SK-N-MC (cell line): ENCODE measurements at regions not wholly inside any gene's neighbourhood (a gene's known extent, or its start where the extent isn't known, plus 50 kb on each side); places are given as distances from the start of the nearest gene placed in this dataset.

ENCODE experiments used
- EZH2 ChIP-seq: fragments of 200-600 bp; sonication (generic); IDR thresholded peaks from one replicate; pipeline ENCODE4 v1.6.1; 2017; ENCODE audit warnings: antibody characterized with exemption
- FOXP2 ChIP-seq: optimal IDR thresholded peaks from 2 replicates; pipeline ENCODE3; 2011; ENCODE audit warnings: mild to moderate bottlenecking, moderate library complexity; ENCODE audit not compliant: insufficient read depth; ENCODE audit errors: extremely low read length, control extremely low read depth
- POLR2AphosphoS5 ChIP-seq: IDR thresholded peaks from 2 replicates; pipeline ENCODE4 v1.6.1; 2012; ENCODE audit warnings: mild to moderate bottlenecking, low read depth, low read length, borderline replicate concordance

DNA sequence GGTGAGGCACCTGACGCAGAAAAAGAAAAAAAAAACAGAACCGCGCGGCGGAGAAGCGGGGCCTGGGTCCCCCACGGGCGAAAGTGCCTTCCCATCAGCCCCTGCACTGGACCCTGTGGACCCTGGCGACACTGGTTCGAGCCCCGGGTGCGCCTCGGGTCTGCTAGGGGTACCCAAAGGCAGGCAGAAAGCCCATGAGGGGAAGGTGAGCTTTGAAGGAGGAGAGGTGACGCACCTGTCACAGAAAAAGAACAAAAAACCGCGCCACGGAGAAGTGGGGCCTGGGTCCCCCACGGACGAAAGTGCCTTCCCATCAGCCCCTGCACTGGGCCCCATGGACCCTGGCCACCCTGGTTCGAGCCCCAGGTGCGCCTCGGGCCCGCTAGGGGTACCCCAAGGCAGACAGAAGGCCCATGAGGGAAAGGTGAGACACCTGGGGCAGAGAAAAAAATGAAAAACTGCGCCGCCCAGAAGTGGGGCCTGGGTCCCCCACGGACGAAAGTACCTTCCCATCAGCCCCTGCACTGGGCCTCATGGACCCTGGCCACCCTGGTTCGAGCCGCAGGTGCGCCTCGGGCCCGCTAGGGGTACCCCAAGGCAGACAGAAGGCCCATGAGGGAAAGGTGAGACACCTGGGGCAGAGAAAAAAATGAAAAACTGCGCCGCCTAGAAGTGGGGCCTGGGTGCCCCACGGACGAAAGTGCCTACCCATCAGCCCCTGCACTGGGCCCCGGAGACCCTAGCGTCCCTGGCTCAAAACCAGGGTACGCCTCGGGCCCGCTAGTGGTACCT, 227.4 kb downstream of the CCDC74A start:
- TF ChIP-seq EZH2 (no peak), POLR2AphosphoS5 (no peak), FOXP2 (no peak)
